ENCODE measurements at regions not wholly inside any gene's neighbourhood (a gene's known extent, or its start where the extent isn't known, plus 50 kb on each side); places are given as distances from the start of the nearest gene placed in this dataset.

GRCh38 chr13:29937379-29937778 lies 87.0 kb upstream of the UBL3 start:
- TF ChIP-seq ZNF530 (tag by site-specific recombination; IDR thresholded peaks at IDR 0.05; ENCODE audit: low read depth) (no peak), ZNF26 (tag by site-specific recombination; IDR thresholded peaks at IDR 0.05) (no peak), SALL2 (tag by site-specific recombination; IDR thresholded peaks at IDR 0.05; ENCODE audit: borderline replicate concordance) (no peak), ZNF561 (tag by site-specific recombination; IDR thresholded peaks at IDR 0.05; ENCODE audit: borderline replicate concordance) (no peak), GLIS2 (tag by site-specific recombination; IDR thresholded peaks at IDR 0.05) (no peak), ZNF121 (tag by site-specific recombination; IDR thresholded peaks at IDR 0.05) (no peak)
- TF ChIP-seq, protein P1, sequence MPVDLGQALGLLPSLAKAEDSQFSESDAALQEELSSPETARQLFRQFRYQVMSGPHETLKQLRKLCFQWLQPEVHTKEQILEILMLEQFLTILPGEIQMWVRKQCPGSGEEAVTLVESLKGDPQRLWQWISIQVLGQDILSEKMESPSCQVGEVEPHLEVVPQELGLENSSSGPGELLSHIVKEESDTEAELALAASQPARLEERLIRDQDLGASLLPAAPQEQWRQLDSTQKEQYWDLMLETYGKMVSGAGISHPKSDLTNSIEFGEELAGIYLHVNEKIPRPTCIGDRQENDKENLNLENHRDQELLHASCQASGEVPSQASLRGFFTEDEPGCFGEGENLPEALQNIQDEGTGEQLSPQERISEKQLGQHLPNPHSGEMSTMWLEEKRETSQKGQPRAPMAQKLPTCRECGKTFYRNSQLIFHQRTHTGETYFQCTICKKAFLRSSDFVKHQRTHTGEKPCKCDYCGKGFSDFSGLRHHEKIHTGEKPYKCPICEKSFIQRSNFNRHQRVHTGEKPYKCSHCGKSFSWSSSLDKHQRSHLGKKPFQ (tag by site-specific recombination; IDR thresholded peaks at IDR 0.05) = no peak
